Aorta (tissue), 5 donors: ENCODE measurements at regions not wholly inside any gene's neighbourhood (a gene's known extent, or its start where the extent isn't known, plus 50 kb on each side); places are given as distances from the start of the nearest gene placed in this dataset.

Experiments
- ATAC-seq: fragments of 200-7000 bp; cut with Tn5 transposase; one replicate; pipeline ENCODE4 v1.9.1; 2022; ENCODE audit warnings: moderate library complexity; ENCODE audit not compliant: low FRiP score
- DNase-seq, 2 donors: peaks; one replicate each; pipeline ENCODE4 v3.0.0-alpha.2; 2020
- H3K27ac ChIP-seq, 2 donors: one replicate each; pipeline ENCODE4 v1.5.1; 2013; ENCODE audit warnings: low read length in 2 of 2, mild to moderate bottlenecking in 2 of 2, moderate library complexity in 2 of 2, control low read depth in 1 of 2, inconsistent platforms in 1 of 2, low read depth in 1 of 2
- H3K27me3 ChIP-seq, 2 donors: one replicate each; pipeline ENCODE4 v1.6.1; 2013; ENCODE audit warnings: control low read depth in 1 of 2, low read length in 1 of 2, mild to moderate bottlenecking in 1 of 2, moderate library complexity in 1 of 2; ENCODE audit not compliant: insufficient read depth in 2 of 2, control insufficient read depth in 1 of 2
- H3K36me3 ChIP-seq, 2 donors: one replicate each; pipeline ENCODE4 v1.6.1; 2013; ENCODE audit warnings: control low read depth in 1 of 2, low read length in 1 of 2, mild to moderate bottlenecking in 1 of 2; ENCODE audit not compliant: insufficient read depth in 2 of 2, control insufficient read depth in 1 of 2
- H3K4me1 ChIP-seq, 2 donors: one replicate each; pipeline ENCODE4 v1.6.1; 2013; ENCODE audit warnings: low read length in 2 of 2, control low read depth in 1 of 2, mild to moderate bottlenecking in 1 of 2, moderate library complexity in 1 of 2; ENCODE audit not compliant: insufficient read depth in 2 of 2, control insufficient read depth in 1 of 2
- H3K4me3 ChIP-seq, 2 donors: one replicate each; pipeline ENCODE4 v1.5.1; 2013; ENCODE audit warnings: low read length in 2 of 2, control low read depth in 1 of 2, mild to moderate bottlenecking in 1 of 2
- H3K9me3 ChIP-seq: one replicate; pipeline ENCODE4 v1.6.1; 2013; ENCODE audit warnings: mild to moderate bottlenecking, low read length; ENCODE audit not compliant: control insufficient read depth
- WGBS, 2 donors: extraction: QIAGEN DNeasy Blood & Tissue Kit; methylation state at CpG; one replicate each; pipeline ENCODE4 v1.1.7; 2013; 5-methylcytosine and 5-hydroxymethylcytosine counted together
- intact Hi-C, 2 donors: fragments of 100-400 bp; cut with DNase I; formaldehyde crosslinking; loops; one replicate each; pipeline versions ENCODE4 v1.14.2 to v1.15.0; 2022
- donor health status: healthy with polysubstance abuse.
- donor health status: Bipolar disorder and iron deficiency.
- donor health status: DM: no; HTN: no; CAD: no.
- donor health status: DM: no; HTN: no; CAD: no.
- donor health status: DM: yes; HTN: yes; CAD: no.

GRCh38 chr3:127037971-127038446 is 55.1 kb downstream of the PLXNA1 start:
- H3K36me3 ChIP-seq, result peaks cover 0 to 5% of the 10 kb centered on the region in 2 donors
- 79 to 82% methylated on average over 10 of the region's 10 CpGs for WGBS, 2 donors
- ATAC-seq, result no peak
- intact Hi-C loops, result no loop called here
- no peak overlapping the region for H3K4me3 ChIP-seq
- H3K27ac ChIP-seq, result no peak overlapping the region
- no peaks in the 10 kb centered on the region for H3K27me3 ChIP-seq
- no peaks in the 10 kb centered on the region for H3K9me3 ChIP-seq
- DNase-seq, result peak; percentile 43 to 64
- H3K4me1 ChIP-seq, result no peaks in the 10 kb centered on the region

GRCh38 chr3:127038466-127038865 is 55.6 kb downstream of the PLXNA1 start:
- Histone ChIP-seq H3K4me1 (no peaks in the 10 kb centered on the region), H3K36me3 (peaks cover 0 to 3% of the 10 kb centered on the region in 2 donors), H3K27ac (no peak overlapping the region), H3K4me3 (no peak overlapping the region), H3K9me3 (no peaks in the 10 kb centered on the region), H3K27me3 (no peaks in the 10 kb centered on the region)
- 90 to 92% methylated on average over 14 of the region's 14 CpGs for WGBS, 2 donors
- DNase-seq, result peak in 1 of 2 donors; percentile 57
- intact Hi-C loops, result no loop called here
- ATAC-seq, result no peak

GRCh38 chr3:127038923-127039581 is 56.1 kb downstream of the PLXNA1 start:
- ATAC-seq (no peak), DNase-seq (peak; percentile 37 to 56)
- Histone ChIP-seq H3K4me1 (peaks cover 0 to 4% of the 10 kb centered on the region in 2 donors), H3K36me3 (peaks cover 0 to under 1% of the 10 kb centered on the region in 2 donors), H3K9me3 (no peaks in the 10 kb centered on the region), H3K27ac (no peak overlapping the region), H3K27me3 (no peaks in the 10 kb centered on the region), H3K4me3 (no peak overlapping the region)
- intact Hi-C loops, result no loop called here
- WGBS, 2 donors, result 81 to 82% methylated on average over 12 of the region's 12 CpGs

- ATAC-seq (no peak), DNase-seq (peak; percentile 26 to 45)
- H3K27me3 ChIP-seq, result no peaks in the 10 kb centered on the region
- no peaks in the 10 kb centered on the region for H3K9me3 ChIP-seq
- no peak overlapping the region for H3K4me3 ChIP-seq
- WGBS, 2 donors, result 86% methylated on average over 9 of the region's 9 CpGs
- H3K36me3 ChIP-seq, result no peaks in the 10 kb centered on the region
- H3K4me1 ChIP-seq, result peaks cover 0 to 4% of the 10 kb centered on the region in 2 donors
- H3K27ac ChIP-seq, result no peak overlapping the region
- intact Hi-C loops, result loop anchor here in 1 of 2 donors (5.0 kb wide), 2 partner anchors 37 to 57 kb away; partner anchors contain the start of gene PLXNA1
Observed at GRCh38 chr3:127039719-127040118, 56.8 kb downstream of the PLXNA1 start.

GRCh38 chr3:127040216-127040615 is 57.3 kb downstream of the PLXNA1 start:
- no peak overlapping the region for H3K27ac ChIP-seq
- ATAC-seq (no peak), DNase-seq (peak; percentile 25 to 41)
- no peaks in the 10 kb centered on the region for H3K27me3 ChIP-seq
- no peaks in the 10 kb centered on the region for H3K36me3 ChIP-seq
- no peaks in the 10 kb centered on the region for H3K9me3 ChIP-seq
- peaks cover 0 to 4% of the 10 kb centered on the region in 2 donors for H3K4me1 ChIP-seq
- 86 to 90% methylated on average over 4 of the region's 4 CpGs for WGBS, 2 donors
- H3K4me3 ChIP-seq, result no peak overlapping the region
- intact Hi-C loops, result loop anchor here in 1 of 2 donors (5.0 kb wide), 2 partner anchors 38 to 58 kb away; partner anchors contain the start of gene PLXNA1

- Histone ChIP-seq H3K27me3 (no peaks in the 10 kb centered on the region), H3K36me3 (no peaks in the 10 kb centered on the region)
- DNase-seq, result peak; percentile 40 to 62
Observed at GRCh38 chr3:127041264-127041820, 58.4 kb downstream of the PLXNA1 start.

GRCh38 chr3:127041933-127042332 is 59.0 kb downstream of the PLXNA1 start:
- no peaks in the 10 kb centered on the region for H3K36me3 ChIP-seq
- no peaks in the 10 kb centered on the region for H3K9me3 ChIP-seq
- H3K27ac ChIP-seq, result no peak overlapping the region
- ATAC-seq, result no peak
- peak in 1 of 2 donors; percentile 30 for DNase-seq
- H3K4me3 ChIP-seq, result no peak overlapping the region
- 91 to 92% methylated on average over 8 of the region's 8 CpGs for WGBS, 2 donors
- H3K27me3 ChIP-seq, result no peaks in the 10 kb centered on the region
- intact Hi-C loops, result loop anchor here in 1 of 2 donors (5.0 kb wide), 2 partner anchors 40 to 60 kb away; partner anchors contain the start of gene PLXNA1
- H3K4me1 ChIP-seq, result peaks cover 0 to 4% of the 10 kb centered on the region in 2 donors

More at GRCh38 chr3:127041264-127041820, 58.4 kb downstream of the PLXNA1 start:
- 89 to 93% methylated on average over 13 of the region's 13 CpGs for WGBS, 2 donors
- Histone ChIP-seq H3K9me3 (no peaks in the 10 kb centered on the region), H3K4me3 (no peak overlapping the region), H3K27ac (no peak overlapping the region), H3K4me1 (peaks cover 0 to 4% of the 10 kb centered on the region in 2 donors)
- intact Hi-C loops, result loop anchor here in 1 of 2 donors (5.0 kb wide), 2 partner anchors 39 to 59 kb away; partner anchors contain the start of gene PLXNA1
- no peak for ATAC-seq

GRCh38 chr3:127042634-127043033 is 59.7 kb downstream of the PLXNA1 start:
- Histone ChIP-seq H3K9me3 (no peaks in the 10 kb centered on the region), H3K4me1 (peaks cover 0 to 4% of the 10 kb centered on the region in 2 donors), H3K4me3 (no peak overlapping the region), H3K27ac (peak overlapping the region in 1 of 2 donors; percentile 55), H3K27me3 (no peaks in the 10 kb centered on the region), H3K36me3 (no peaks in the 10 kb centered on the region)
- intact Hi-C loops, result loop anchor here in 1 of 2 donors (5.0 kb wide), 2 partner anchors 40 to 60 kb away; partner anchors contain the start of gene PLXNA1
- 94 to 95% methylated on average over 12 of the region's 12 CpGs for WGBS, 2 donors
- ATAC-seq (no peak), DNase-seq (peak; percentile 40 to 65)
